K562 (cell line): ENCODE measurements at regions not wholly inside any gene's neighbourhood (a gene's known extent, or its start where the extent isn't known, plus 50 kb on each side); places are given as distances from the start of the nearest gene placed in this dataset.

ENCODE experiments used
- ATAC-seq: fragments of 200-7000 bp; cut with Tn5 transposase; 3 replicates; pipeline ENCODE4 v1.9.1; 2020; ENCODE audit warnings: moderate library complexity
- BruUV-seq: library from RNA; stranded (reverse); fragments of 400-500 nt; replicated peaks from 2 replicates; lab custom pipeline; 2021; lab: Mats Ljungman, UMichigan
- CTCF ChIA-PET: fragments of 300-600 bp; formaldehyde crosslinking; extraction: SDS; loops from one replicate; lab custom pipeline; 2021; ENCODE audit warnings: low intra/inter-chr PET ratio; lab: Yijun Ruan, JAX
- POLR2A ChIA-PET: fragments of 300-600, 350-650 bp; sonication (Branson Sonifier 250); formaldehyde crosslinking; extraction: SDS; loops from one replicate; lab custom pipeline; 2021; ENCODE audit warnings: antibody characterized with exemption, inconsistent platforms; lab: Yijun Ruan, JAX
- DNase-seq, 4 experiments: peaks; one replicate each; pipeline versions ENCODE4 v3.0.0 to v3.0.0-alpha.2; 2011 to 2018; ENCODE audit warnings: low spot score in 3 of 4, mixed read lengths in 3 of 4; ENCODE audit errors: extremely low read depth in 1 of 4
- FAIRE-seq: peaks from 2 replicates; lab custom pipeline; 2011; peaks lifted over from hg19 to GRCh38; lab: Jason Lieb, UNC
- H2AFZ ChIP-seq: 2 replicates; pipeline ENCODE4 v1.6.0; 2011; ENCODE audit warnings: low read depth, low read length, control low read depth, inconsistent platforms
- H3K27ac ChIP-seq: fragments of 200-600 bp; 3 replicates; pipeline ENCODE4 v1.8.0; 2011; ENCODE audit warnings: low read depth, mild to moderate bottlenecking, control low read depth, inconsistent platforms, low read length, moderate library complexity, mixed read lengths; ENCODE audit errors: extremely low read depth
- H3K27me3 ChIP-seq, 2 experiments: fragments of 300-600 bp in 1 of 2; 2 replicates in 1 of 2; 3 replicates in 1 of 2; pipeline versions ENCODE4 v1.6.0 to v1.8.0; 2011; ENCODE audit warnings: inconsistent platforms in 2 of 2, low read length in 2 of 2, mild to moderate bottlenecking in 1 of 2, mixed read lengths in 1 of 2, moderate library complexity in 1 of 2; ENCODE audit not compliant: control insufficient read depth in 2 of 2, insufficient read depth in 2 of 2
- H3K36me3 ChIP-seq: fragments of 300-600 bp; 3 replicates; pipeline ENCODE4 v1.8.0; 2011; ENCODE audit warnings: mild to moderate bottlenecking, low read length, inconsistent platforms; ENCODE audit not compliant: control insufficient read depth, insufficient read depth
- H3K4me1 ChIP-seq, 2 experiments: fragments of 200-600 bp in 1 of 2; replicated peaks in 1 of 2; 2 replicates in 1 of 2; 3 replicates in 1 of 2; pipeline versions ENCODE4 v1.5.1 to v1.8.0; 2011; ENCODE audit warnings: inconsistent platforms in 2 of 2, low read length in 2 of 2, mild to moderate bottlenecking in 1 of 2, mixed read lengths in 1 of 2, moderate library complexity in 1 of 2; ENCODE audit not compliant: control insufficient read depth in 2 of 2, insufficient read depth in 2 of 2
- H3K4me2 ChIP-seq: 2 replicates; pipeline ENCODE4 v1.6.1; 2011; ENCODE audit warnings: low read length, control low read depth, inconsistent platforms, mixed read lengths; ENCODE audit not compliant: insufficient read depth
- H3K4me3 ChIP-seq: fragments of 200-600 bp; sonication (generic), shearing (Covaris generic); 2 replicates; pipeline ENCODE4 v1.5.1; 2016; ENCODE audit warnings: control low read depth, inconsistent platforms
- H3K79me2 ChIP-seq: fragments of 200-600 bp; 3 replicates; pipeline ENCODE4 v1.8.0; 2011; ENCODE audit warnings: low read length, inconsistent platforms; ENCODE audit not compliant: control insufficient read depth, insufficient read depth
- H3K9ac ChIP-seq, 2 experiments: 2 replicates each; pipeline versions ENCODE4 v1.6.0 to v1.6.1; 2011; ENCODE audit warnings: low read depth in 2 of 2, low read length in 2 of 2, control low read depth in 1 of 2, inconsistent platforms in 1 of 2, mild to moderate bottlenecking in 1 of 2, mixed read lengths in 1 of 2; ENCODE audit not compliant: insufficient read depth in 1 of 2
- H3K9me1 ChIP-seq: one replicate; pipeline ENCODE4 v1.6.0; 2011; ENCODE audit warnings: inconsistent platforms, mild to moderate bottlenecking, low read length, moderate library complexity; ENCODE audit not compliant: control insufficient read depth, insufficient read depth
- H3K9me3 ChIP-seq: replicated peaks from 2 replicates; pipeline ENCODE4 v1.5.1; 2011; ENCODE audit warnings: low read depth, low read length, inconsistent platforms; ENCODE audit not compliant: control insufficient read depth, insufficient read depth
- H4K20me1 ChIP-seq: replicated peaks from 2 replicates; pipeline ENCODE4 v1.6.1; 2011; ENCODE audit warnings: low read length, inconsistent platforms, mixed read lengths; ENCODE audit not compliant: control insufficient read depth, insufficient read depth
- ATF3 ChIP-seq, 2 experiments: fragments of 450-650 bp in 1 of 2; sonication (generic) in 1 of 2; formaldehyde crosslinking in 1 of 2; IDR thresholded peaks in 1 of 2; conservative IDR thresholded peaks in 1 of 2; 2 replicates each; pipeline versions ENCODE4 v1.6.1 to v1.8.1; 2016 to 2023; ENCODE audit warnings: mild to moderate bottlenecking in 2 of 2, moderate library complexity in 2 of 2, inconsistent platforms in 1 of 2, missing genetic modification reagents in 1 of 2
- CEBPB ChIP-seq: fragments of 450-650 bp; IDR thresholded peaks from 2 replicates; pipeline ENCODE4 v1.6.1; 2016; ENCODE audit warnings: missing genetic modification characterization, missing compliant biosample characterization
- CEBPG ChIP-seq, 3 experiments: fragments of 200-800 bp in 1 of 3; sonication (Bioruptor generic) in 1 of 3; sonication (generic) in 1 of 3; formaldehyde crosslinking in 1 of 3; IDR thresholded peaks in 2 of 3; conservative IDR thresholded peaks in 1 of 3; 2 replicates each; pipeline versions ENCODE4 v1.6.1 to v1.8.0; 2016 to 2022; ENCODE audit warnings: missing compliant biosample characterization in 2 of 3, missing genetic modification characterization in 2 of 3, mild to moderate bottlenecking in 1 of 3, missing genetic modification reagents in 1 of 3
- FOXK1 ChIP-seq: sonication (generic); formaldehyde crosslinking; IDR thresholded peaks from 2 replicates; pipeline ENCODE4 v1.8.0; 2022; ENCODE audit warnings: missing genetic modification reagents, mild to moderate bottlenecking, borderline replicate concordance
- WGBS: fragments of 100-300 bp; shearing (Covaris generic); methylation state at CpG from one replicate; pipeline ENCODE4 v1.1.6; 2016; ENCODE audit warnings: low coverage, mixed read lengths; ENCODE audit not compliant: insufficient coverage; ENCODE audit errors: missing lambda C conversion rate; 5-methylcytosine and 5-hydroxymethylcytosine counted together
- in situ Hi-C: fragments of 300-500 bp; cut with MboI; formaldehyde crosslinking; loops from 4 replicates; pipeline ENCODE4 v1.15.0; 2018; ENCODE audit warnings: inconsistent platforms, mixed read lengths
- intact Hi-C: fragments of 100-400 bp; cut with micrococcal nuclease; formaldehyde crosslinking; loops from 2 replicates; pipeline ENCODE4 v1.14.2; 2022

GRCh38 chr9:4435197-4435596, 55.1 kb upstream of the SLC1A1 start:
- H3K9me1 ChIP-seq: no peaks in the 10 kb centered on the region
- in situ Hi-C loops (no loop called here), intact Hi-C loops (no loop called here)
- no peak overlapping the region for H3K4me3 ChIP-seq
- no peak overlapping the region for H3K9ac ChIP-seq
- no peak for ATAC-seq
- no peaks in the 10 kb centered on the region for H4K20me1 ChIP-seq
- no peak for DNase-seq
- no peak overlapping the region for H3K4me2 ChIP-seq
- TF ChIP-seq ATF3 (IDR thresholded peaks at IDR 0.05) (peak; percentile 17; the same call in 1 of the 2 replicates), ATF3 (CRISPR knock-in tag; conservative IDR thresholded peaks at IDR 0.05) (no peak), CEBPB (tag) (0 out of 2 replicates have a peak, but pooled peaks have one; percentile 9), FOXK1 (CRISPR knock-in tag) (no peak), CEBPG (CRISPR knock-in tag; IDR thresholded peaks at IDR 0.05) (no peak), CEBPG (tag; conservative IDR thresholded peaks at IDR 0.05 in 1 of 2, IDR thresholded peaks at IDR 0.05 in 1 of 2) (peak; percentile 29 to 72; a peak in 2 of 4 replicates)
- no peaks in the 10 kb centered on the region for H3K79me2 ChIP-seq
- no peaks in the 10 kb centered on the region for H3K36me3 ChIP-seq
- FAIRE-seq: no peak
- no TSS peak for BruUV-seq
- no peak overlapping the region for H2AFZ ChIP-seq
- ChIA-PET POLR2A (interaction anchor here (1.2 kb wide), 1 partner anchor 69 kb away, joined by 3 read pairs; no protein-coding TSS in a partner anchor), CTCF (no interaction called here)
- H3K9me3 ChIP-seq: no peaks in the 10 kb centered on the region
- H3K27ac ChIP-seq: no peak overlapping the region
- H3K27me3 ChIP-seq: no peaks in the 10 kb centered on the region
- 17% methylated on average over 4 of the region's 4 CpGs for WGBS
- H3K4me1 ChIP-seq: no peaks in the 10 kb centered on the region
